Skeletal muscle tissue (tissue), 3 donors: ENCODE measurements at regions not wholly inside any gene's neighbourhood (a gene's known extent, or its start where the extent isn't known, plus 50 kb on each side); places are given as distances from the start of the nearest gene placed in this dataset.
"Not testable (repeated sequence)": the region's sequence is repeated elsewhere in the genome, so short reads cannot be mapped to it uniquely, and the experiment has no call there.

ENCODE experiments used
- H3K27ac ChIP-seq: one replicate; pipeline ENCODE4 v1.7.0; 2013; ENCODE audit warnings: mild to moderate bottlenecking, low read depth, low read length, inconsistent platforms
- H3K27me3 ChIP-seq, 3 donors: one replicate each; pipeline ENCODE4 v1.7.0; 2013; ENCODE audit warnings: low read length in 3 of 3; ENCODE audit not compliant: control insufficient read depth in 3 of 3, insufficient read depth in 3 of 3
- H3K36me3 ChIP-seq, 3 donors: one replicate each; pipeline ENCODE4 v1.7.0; 2013; ENCODE audit warnings: low read length in 3 of 3; ENCODE audit not compliant: control insufficient read depth in 3 of 3, insufficient read depth in 3 of 3
- H3K4me1 ChIP-seq, 3 donors: one replicate each; pipeline ENCODE4 v1.7.0; 2013; ENCODE audit warnings: low read length in 3 of 3, mild to moderate bottlenecking in 3 of 3; ENCODE audit not compliant: control insufficient read depth in 3 of 3, insufficient read depth in 3 of 3
- H3K4me3 ChIP-seq, 3 donors: one replicate each; pipeline ENCODE4 v1.7.0; 2013; ENCODE audit warnings: low read length in 3 of 3
- H3K9ac ChIP-seq, 3 donors: one replicate each; pipeline ENCODE4 v1.7.0; 2013; ENCODE audit warnings: low read length in 3 of 3, mild to moderate bottlenecking in 3 of 3, moderate library complexity in 2 of 3, low read depth in 1 of 3
- H3K9me3 ChIP-seq, 3 donors: one replicate each; pipeline ENCODE4 v1.7.0; 2013; ENCODE audit warnings: low read length in 3 of 3; ENCODE audit not compliant: control insufficient read depth in 3 of 3
- donor health status: Osteomylitis.

DNA sequence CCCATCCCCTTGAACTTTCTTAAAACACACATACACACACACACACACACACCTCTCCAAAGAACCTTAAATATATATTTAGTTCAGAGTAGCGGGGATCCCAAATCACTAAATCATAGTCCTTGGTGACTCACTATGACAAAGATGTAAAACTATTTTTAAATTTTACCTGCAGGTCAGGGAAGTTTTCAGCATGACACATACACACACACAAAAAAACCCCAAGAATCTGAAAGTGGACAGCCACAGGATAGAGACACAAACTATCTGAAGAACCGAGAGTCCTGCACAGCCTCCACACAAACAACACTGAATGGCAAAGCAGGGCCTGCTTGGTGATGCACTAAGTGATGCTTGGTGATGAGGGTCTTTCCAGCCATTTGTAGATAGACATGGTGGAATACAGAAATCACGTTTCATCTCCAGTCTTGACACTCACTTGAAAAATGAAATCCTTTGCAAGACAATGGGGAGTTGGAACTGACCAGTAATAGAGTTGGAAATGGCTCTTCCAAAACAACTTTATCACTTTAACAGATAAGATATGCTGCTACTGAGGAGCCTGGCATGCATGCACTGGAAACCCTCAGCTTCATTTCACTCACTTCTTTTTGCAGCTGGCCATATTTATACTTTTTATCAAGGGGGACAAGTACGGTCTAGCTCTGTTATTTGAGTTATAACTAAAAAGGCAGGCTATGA is 307.3 kb downstream of the RAPGEF2 start:
- H3K4me3 ChIP-seq = no peak overlapping the region
- no peaks in the 10 kb centered on the region for H3K27me3 ChIP-seq
- H3K36me3 ChIP-seq = no peaks in the 10 kb centered on the region
- H3K9me3 ChIP-seq = no peaks in the 10 kb centered on the region
- H3K9ac ChIP-seq = no peak overlapping the region
- H3K27ac ChIP-seq = no peak overlapping the region
- H3K4me1 ChIP-seq = no peaks in the 10 kb centered on the region

DNA sequence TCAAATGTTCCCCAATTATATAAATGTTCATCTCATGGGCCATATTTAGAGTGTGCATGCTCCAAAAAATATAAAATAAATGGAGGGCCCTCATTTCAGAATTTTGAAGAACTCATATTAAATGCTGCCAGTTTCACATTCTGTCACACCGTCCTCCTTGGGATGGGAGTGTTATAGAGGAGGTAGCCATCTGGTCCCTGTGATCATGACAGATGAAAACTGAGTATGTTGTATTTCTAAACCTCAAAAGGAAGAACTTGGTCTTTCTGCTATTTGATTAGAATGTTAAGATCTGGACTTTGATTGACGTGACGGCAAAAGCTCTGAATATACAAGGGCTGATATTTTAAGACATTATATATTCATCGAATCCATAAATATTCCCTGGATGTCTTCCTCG is 308.0 kb downstream of the RAPGEF2 start:
- Histone ChIP-seq H3K27me3 (no peaks in the 10 kb centered on the region), H3K27ac (no peak overlapping the region), H3K9me3 (no peaks in the 10 kb centered on the region), H3K4me1 (no peaks in the 10 kb centered on the region), H3K4me3 (no peak overlapping the region), H3K9ac (no peak overlapping the region), H3K36me3 (no peaks in the 10 kb centered on the region)

DNA sequence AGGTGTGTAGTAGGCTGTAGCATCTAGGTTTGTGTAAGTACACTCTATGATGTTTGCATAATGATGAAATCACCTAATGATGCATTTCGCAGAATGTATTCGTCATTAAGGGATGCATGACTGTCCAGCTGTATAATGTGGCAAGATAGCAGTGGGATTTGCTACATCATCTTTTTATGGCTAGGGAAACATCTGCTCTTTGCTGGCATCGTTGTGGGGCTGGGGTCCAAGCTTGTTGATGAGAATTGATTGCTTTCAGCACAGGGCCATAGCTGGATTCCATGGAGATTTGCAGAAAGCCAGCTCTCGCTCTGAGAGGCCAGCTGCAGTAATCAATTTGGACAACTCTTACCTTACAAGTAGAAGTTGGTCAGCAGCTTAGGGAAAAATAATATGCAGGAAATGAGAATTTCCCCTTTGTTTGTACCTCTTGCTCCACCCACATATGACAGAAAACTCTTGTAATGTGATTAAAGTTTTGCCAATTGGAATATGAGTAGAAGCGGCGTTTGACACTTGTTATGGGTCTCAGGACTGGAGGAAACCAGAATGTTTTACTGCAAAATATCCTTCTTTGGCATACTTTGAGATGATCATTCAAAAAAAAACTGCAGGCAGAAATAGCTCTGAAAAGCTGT is 310.5 kb downstream of the RAPGEF2 start:
- no peak overlapping the region for H3K27ac ChIP-seq

DNA sequence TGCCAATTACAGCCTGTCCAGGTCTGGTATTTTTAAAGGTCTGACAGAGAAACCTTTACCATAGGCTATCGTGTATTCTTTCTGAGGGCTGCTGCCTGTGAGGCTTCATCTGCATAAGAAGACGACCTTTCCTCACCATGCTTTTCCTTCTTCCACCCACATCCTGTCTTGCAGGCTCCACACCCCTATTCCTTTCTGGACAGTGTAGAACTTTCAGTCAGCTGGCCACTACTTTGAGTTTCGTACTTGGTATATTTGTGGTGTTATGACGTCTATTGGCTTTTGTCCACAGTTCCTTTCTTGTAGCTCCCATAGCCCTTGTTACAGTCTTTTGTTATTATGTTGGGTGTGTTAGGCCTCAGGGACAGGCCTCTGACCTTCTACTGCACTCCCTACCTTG is 311.4 kb downstream of the RAPGEF2 start:
- no peak overlapping the region for H3K27ac ChIP-seq
- no peaks in the 10 kb centered on the region for H3K27me3 ChIP-seq
- no peaks in the 10 kb centered on the region for H3K4me1 ChIP-seq
- H3K4me3 ChIP-seq = no peak overlapping the region
- no peak overlapping the region for H3K9ac ChIP-seq
- H3K36me3 ChIP-seq = no peaks in the 10 kb centered on the region
- H3K9me3 ChIP-seq = peaks cover 0 to 4% (median 3%) of the 10 kb centered on the region in 3 donors

More for the DNA sequence above, 310.5 kb downstream of the RAPGEF2 start:
- H3K36me3 ChIP-seq = no peaks in the 10 kb centered on the region
- H3K4me1 ChIP-seq = no peaks in the 10 kb centered on the region
- peaks cover 0 to 3% (median 3%) of the 10 kb centered on the region in 3 donors for H3K9me3 ChIP-seq
- H3K4me3 ChIP-seq = no peak overlapping the region
- no peak overlapping the region for H3K9ac ChIP-seq
- H3K27me3 ChIP-seq = no peaks in the 10 kb centered on the region

DNA sequence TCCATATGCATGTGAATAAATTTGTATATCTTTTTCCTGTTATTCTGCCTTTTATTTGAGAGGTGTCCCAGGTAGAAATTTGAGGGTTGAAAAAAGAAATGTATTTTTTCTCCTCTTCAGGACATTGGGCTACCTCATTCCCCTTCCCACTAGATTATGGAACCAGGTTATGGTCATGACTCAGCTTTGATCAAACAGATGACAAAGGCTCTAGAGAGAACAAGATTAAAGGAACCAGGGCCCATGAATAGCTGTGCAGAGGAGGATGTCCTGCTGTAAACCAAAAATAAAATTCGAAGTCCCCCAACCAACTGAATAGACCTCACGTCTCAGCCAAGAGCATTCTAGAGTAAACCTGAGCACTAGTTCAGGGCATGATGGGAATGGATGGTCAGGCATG is 313.2 kb downstream of the RAPGEF2 start:
- H3K27me3 ChIP-seq = no peaks in the 10 kb centered on the region
- no peaks in the 10 kb centered on the region for H3K4me1 ChIP-seq
- H3K9ac ChIP-seq = no peak overlapping the region
- H3K36me3 ChIP-seq = no peaks in the 10 kb centered on the region
- peaks cover 3 to 5% (median 4%) of the 10 kb centered on the region in 3 donors for H3K9me3 ChIP-seq
- H3K27ac ChIP-seq = no peak overlapping the region
- H3K4me3 ChIP-seq = no peak overlapping the region

DNA sequence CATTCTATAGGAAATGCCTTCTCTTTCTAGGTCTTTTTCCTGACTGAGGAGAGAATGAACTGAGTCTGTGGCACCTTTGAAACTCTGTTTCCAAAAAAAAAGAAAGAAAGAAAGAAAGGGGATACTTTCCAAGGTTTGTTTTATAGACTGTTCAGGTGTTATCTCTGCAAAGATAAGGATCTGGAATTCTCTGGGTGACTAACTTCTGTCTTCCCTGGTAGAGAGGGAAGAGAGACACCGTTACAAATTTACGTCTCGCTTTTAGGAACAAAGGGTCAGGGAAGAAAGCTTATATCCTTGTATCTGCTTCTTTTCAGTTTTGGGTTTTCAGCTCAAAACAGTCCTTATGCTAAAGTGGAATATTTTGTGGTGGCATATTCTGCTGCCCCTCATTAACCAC is 314.1 kb downstream of the RAPGEF2 start:
- Histone ChIP-seq H3K27ac (no peak overlapping the region), H3K27me3 (no peaks in the 10 kb centered on the region)

DNA sequence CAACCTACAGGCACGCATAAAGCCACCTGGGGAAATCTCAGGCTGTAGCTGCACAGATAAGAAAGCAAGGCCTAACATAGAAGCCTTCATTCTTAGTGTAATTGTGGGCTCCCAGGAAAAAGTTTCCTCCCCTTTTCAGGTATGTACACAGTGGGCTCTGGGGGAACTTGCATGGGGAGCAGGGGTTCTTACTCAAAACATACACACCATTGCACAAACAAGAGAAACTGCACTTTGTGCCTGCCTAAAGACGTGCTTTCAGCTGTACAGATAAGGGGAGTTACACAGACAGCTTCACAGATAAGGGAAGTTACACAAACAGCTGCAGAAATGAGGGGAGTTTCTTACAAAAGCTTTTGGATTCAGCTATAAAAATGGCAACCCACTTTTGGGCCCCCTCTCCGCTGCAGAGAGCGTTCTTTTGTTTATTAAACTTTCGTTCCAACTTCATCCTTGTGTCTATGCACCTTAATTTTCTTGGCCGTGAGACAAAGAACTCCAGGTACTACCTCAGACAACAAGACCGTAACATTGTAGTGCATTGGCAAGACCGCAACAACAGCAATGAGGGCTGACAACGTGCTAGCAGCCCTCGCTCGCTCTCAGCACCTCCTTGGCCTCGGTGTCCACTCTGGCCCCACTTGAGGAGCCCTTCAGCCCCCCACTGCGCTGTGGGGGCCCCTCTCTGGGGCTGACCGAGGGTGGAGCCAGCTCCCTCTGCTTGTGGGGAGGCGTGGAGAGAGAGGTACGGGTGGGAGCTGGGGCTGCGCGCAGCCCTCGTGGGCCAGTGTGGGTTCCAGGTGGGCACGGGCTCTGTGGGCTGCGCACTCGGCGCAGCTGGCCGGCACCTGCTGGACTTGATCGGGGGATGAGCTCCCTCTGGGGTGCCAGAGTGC is 317.5 kb downstream of the RAPGEF2 start:
- no peak overlapping the region for H3K9ac ChIP-seq
- no peak overlapping the region for H3K4me3 ChIP-seq
- H3K27me3 ChIP-seq = no peaks in the 10 kb centered on the region
- H3K27ac ChIP-seq = no peak overlapping the region
- no peaks in the 10 kb centered on the region for H3K4me1 ChIP-seq
- H3K36me3 ChIP-seq = no peaks in the 10 kb centered on the region
- H3K9me3 ChIP-seq = peaks cover 3 to 5% (median 4%) of the 10 kb centered on the region in 3 donors

More for the DNA sequence above, 314.1 kb downstream of the RAPGEF2 start:
- H3K4me3 ChIP-seq = no peak overlapping the region
- H3K9ac ChIP-seq = no peak overlapping the region
- no peaks in the 10 kb centered on the region for H3K36me3 ChIP-seq
- H3K9me3 ChIP-seq = peaks cover 3 to 5% (median 4%) of the 10 kb centered on the region in 3 donors
- no peaks in the 10 kb centered on the region for H3K4me1 ChIP-seq

DNA sequence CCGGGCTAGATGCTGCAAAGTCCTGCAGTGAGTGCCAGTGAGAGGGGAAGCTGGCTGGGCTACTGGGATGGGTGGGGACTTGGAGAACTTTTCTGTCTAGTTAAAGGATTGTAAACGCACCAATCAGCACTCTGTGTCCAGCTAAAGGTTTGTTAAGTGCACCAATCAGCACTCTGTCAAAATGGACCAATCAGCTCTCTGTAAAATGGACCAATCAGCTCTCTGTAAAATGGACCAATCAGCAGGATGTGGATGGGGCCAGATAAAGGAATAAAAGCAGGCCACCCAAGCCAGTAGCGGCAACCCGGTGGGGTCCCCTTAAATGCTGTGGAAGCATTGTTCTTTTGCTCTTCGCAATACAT is 318.2 kb downstream of the RAPGEF2 start:
- not testable (repeated sequence) for H3K4me3 ChIP-seq, H3K4me1 ChIP-seq, H3K36me3 ChIP-seq, H3K9me3 ChIP-seq, H3K27ac ChIP-seq, H3K9ac ChIP-seq, H3K27me3 ChIP-seq

DNA sequence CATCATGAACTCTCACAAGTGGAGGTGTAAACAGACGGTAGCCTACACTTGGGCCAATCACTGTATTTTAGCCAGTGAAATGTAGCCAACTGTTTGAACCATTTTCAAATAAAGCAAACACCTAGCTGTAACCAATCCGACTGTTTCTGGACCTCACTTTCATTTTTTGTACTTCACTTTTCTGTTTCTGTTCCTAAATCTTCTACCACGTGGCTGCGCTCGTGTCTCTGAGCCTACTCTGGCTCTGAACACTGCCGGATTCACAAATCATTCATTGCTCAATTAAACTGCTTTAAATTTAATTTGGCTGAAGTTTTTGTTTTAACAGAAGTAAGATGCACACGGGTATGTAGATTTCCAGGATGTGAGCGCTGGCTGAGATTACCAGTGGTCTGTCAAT is 319.1 kb downstream of the RAPGEF2 start:
- no peaks in the 10 kb centered on the region for H3K4me1 ChIP-seq
- no peak overlapping the region for H3K27ac ChIP-seq
- peaks cover 3 to 5% (median 4%) of the 10 kb centered on the region in 3 donors for H3K9me3 ChIP-seq
- H3K9ac ChIP-seq = no peak overlapping the region
- no peaks in the 10 kb centered on the region for H3K27me3 ChIP-seq
- H3K36me3 ChIP-seq = no peaks in the 10 kb centered on the region
- no peak overlapping the region for H3K4me3 ChIP-seq

DNA sequence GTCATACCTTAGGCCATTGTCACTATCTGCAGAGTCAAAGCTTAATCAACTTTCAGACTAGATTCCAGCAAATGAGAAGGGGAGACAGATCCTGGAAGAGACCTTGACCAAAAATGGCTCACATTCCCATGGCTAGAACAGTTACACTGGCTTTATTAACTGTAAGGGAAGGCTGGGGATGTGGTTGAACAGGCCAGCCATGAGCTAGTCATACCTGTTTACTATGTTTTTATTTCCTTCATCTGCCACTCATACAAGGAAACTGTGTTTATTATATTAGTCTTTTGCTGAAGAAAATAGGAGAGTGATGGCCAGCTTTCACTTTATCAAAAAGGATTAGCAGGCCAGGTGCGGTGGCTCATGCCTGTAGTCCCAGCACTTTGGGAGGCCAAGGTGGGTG is 319.7 kb downstream of the RAPGEF2 start:
- H3K9me3 ChIP-seq = peaks cover 3 to 5% (median 4%) of the 10 kb centered on the region in 3 donors
- no peaks in the 10 kb centered on the region for H3K36me3 ChIP-seq
- no peak overlapping the region for H3K9ac ChIP-seq
- peaks cover 0 to under 1% (median 0%) of the 10 kb centered on the region in 3 donors for H3K4me1 ChIP-seq
- H3K27ac ChIP-seq = no peak overlapping the region
- no peak overlapping the region for H3K4me3 ChIP-seq
- H3K27me3 ChIP-seq = no peaks in the 10 kb centered on the region
